ENCODE measurements at regions not wholly inside any gene's neighbourhood (a gene's known extent, or its start where the extent isn't known, plus 50 kb on each side); places are given as distances from the start of the nearest gene placed in this dataset.

GRCh38 chr5:173451651-173452050 is 123.4 kb upstream of the STC2 start (continued):
- TF ChIP-seq STAT6 (CRISPR knock-in tag; conservative IDR thresholded peaks at IDR 0.05; ENCODE audit: low read depth) (no peak), ZNF232 (CRISPR knock-in tag; IDR thresholded peaks at IDR 0.05) (no peak), ERG (CRISPR knock-in tag; IDR thresholded peaks at IDR 0.05) (no peak)

- CTCF ChIA-PET, result interaction anchor here (1.0 kb wide), 1 partner anchor 24 kb away, joined by 3 read pairs; no protein-coding TSS in a partner anchor
- ATAC-seq (peak; percentile 98), DNase-seq (ENCODE audit: low spot score) (peak; percentile 50)
- POLR2A ChIA-PET, result no interaction called here
- no peak for TF ChIP-seq ZNF121 (CRISPR knock-in tag; IDR thresholded peaks at IDR 0.05)
- TF ChIP-seq CTCF (IDR thresholded peaks at IDR 0.05), result peak; percentile 65
- no peak overlapping the region for H3K4me3 Mint-ChIP-seq
- H3K9me3 Mint-ChIP-seq, result peaks cover 6% of the 10 kb centered on the region
- H3K4me1 Mint-ChIP-seq, result peaks cover 3% of the 10 kb centered on the region; the same call in 1 of the 2 replicates
- H3K27me3 Mint-ChIP-seq (ENCODE audit: low read depth), result no peaks in the 10 kb centered on the region; the same call in 1 of the 2 replicates
- no peaks in the 10 kb centered on the region for H3K36me3 Mint-ChIP-seq
- H3K27ac Mint-ChIP-seq, result no peak overlapping the region
Measured at GRCh38 chr5:173451031-173451430, 122.8 kb upstream of the STC2 start.

- H3K27ac Mint-ChIP-seq, result no peak overlapping the region
- TF ChIP-seq TEAD1 (CRISPR knock-in tag; IDR thresholded peaks at IDR 0.05), result no peak
- TF ChIP-seq MYBL2 (CRISPR knock-in tag; IDR thresholded peaks at IDR 0.05), result no peak
- no peak for TF ChIP-seq RELA (CRISPR knock-in tag; IDR thresholded peaks at IDR 0.05; ENCODE audit: borderline replicate concordance)
- no peak for TF ChIP-seq OVOL2 (CRISPR knock-in tag; IDR thresholded peaks at IDR 0.05; ENCODE audit: borderline replicate concordance)
- no peak for TF ChIP-seq E2F1 (CRISPR knock-in tag; IDR thresholded peaks at IDR 0.05)
- no peak for TF ChIP-seq ZBTB43 (CRISPR knock-in tag; IDR thresholded peaks at IDR 0.05)
- no peak overlapping the region for H3K4me3 Mint-ChIP-seq
- CTCF ChIA-PET, result interaction anchor here (1.0 kb wide), 1 partner anchor 107 kb away, joined by 4 read pairs; no protein-coding TSS in a partner anchor
- peaks cover 6% of the 10 kb centered on the region for H3K9me3 Mint-ChIP-seq
- peaks cover 3% of the 10 kb centered on the region; the same call in 1 of the 2 replicates for H3K4me1 Mint-ChIP-seq
- DNase-seq (ENCODE audit: low spot score) (no peak), ATAC-seq (no peak)
- POLR2A ChIA-PET, result no interaction called here
- no peaks in the 10 kb centered on the region for H3K36me3 Mint-ChIP-seq
- no peaks in the 10 kb centered on the region; the same call in 1 of the 2 replicates for H3K27me3 Mint-ChIP-seq (ENCODE audit: low read depth)
Measured at GRCh38 chr5:173450188-173450587, 122.0 kb upstream of the STC2 start.

- no peak overlapping the region for H3K27ac Mint-ChIP-seq
- ATAC-seq (no peak), DNase-seq (ENCODE audit: low spot score) (no peak)
- H3K4me3 Mint-ChIP-seq, result no peak overlapping the region
- H3K9me3 Mint-ChIP-seq, result peaks cover 6% of the 10 kb centered on the region
- no peaks in the 10 kb centered on the region for H3K36me3 Mint-ChIP-seq
- peaks cover 2% of the 10 kb centered on the region; the same call in 1 of the 2 replicates for H3K4me1 Mint-ChIP-seq
- H3K27me3 Mint-ChIP-seq (ENCODE audit: low read depth), result no peaks in the 10 kb centered on the region; the same call in 1 of the 2 replicates
- POLR2A ChIA-PET, result no interaction called here
- CTCF ChIA-PET, result interaction anchor here (0.6 kb wide), 1 partner anchor 538 kb away, joined by 5 read pairs; no protein-coding TSS in a partner anchor
- no peak for TF ChIP-seq TEAD4 (CRISPR knock-in tag; IDR thresholded peaks at IDR 0.05)
- no peak for TF ChIP-seq NR1H2 (CRISPR knock-in tag; IDR thresholded peaks at IDR 0.05)
- no peak for TF ChIP-seq ZMAT4 (CRISPR knock-in tag; IDR thresholded peaks at IDR 0.05)
- TF ChIP-seq ZNF532 (CRISPR knock-in tag; IDR thresholded peaks at IDR 0.05; ENCODE audit: borderline replicate concordance), result no peak
- TF ChIP-seq CBFB (CRISPR knock-in tag; IDR thresholded peaks at IDR 0.05; ENCODE audit: low read depth), result no peak
- no peak for TF ChIP-seq TCF7 (CRISPR knock-in tag; IDR thresholded peaks at IDR 0.05; ENCODE audit: low read depth)
- TF ChIP-seq ZNF423 (CRISPR knock-in tag; IDR thresholded peaks at IDR 0.05), result no peak
Measured at GRCh38 chr5:173448856-173449255, 120.6 kb upstream of the STC2 start.

All from WTC11 (cell line).